ENCODE measurements at regions not wholly inside any gene's neighbourhood (a gene's known extent, or its start where the extent isn't known, plus 50 kb on each side); places are given as distances from the start of the nearest gene placed in this dataset.

- TF ChIP-seq POLR2A (IDR thresholded peaks at IDR 0.05) = no peak
- TF ChIP-seq CTCF (IDR thresholded peaks at IDR 0.05) = no peak
- no peak for TF ChIP-seq EP300 (IDR thresholded peaks at IDR 0.05)
Observed at GRCh38 chr10:131694781-131695495, 205.9 kb upstream of the PPP2R2D start.
